ENCODE measurements at regions not wholly inside any gene's neighbourhood (a gene's known extent, or its start where the extent isn't known, plus 50 kb on each side); places are given as distances from the start of the nearest gene placed in this dataset.
"Not testable (repeated sequence)": the region's sequence is repeated elsewhere in the genome, so short reads cannot be mapped to it uniquely, and the experiment has no call there.

- H3K27ac Mint-ChIP-seq; ATAC-seq; H3K36me3 Mint-ChIP-seq (ENCODE audit: low read depth); H3K27me3 Mint-ChIP-seq; H3K4me3 Mint-ChIP-seq; H3K4me1 Mint-ChIP-seq; DNase-seq; H3K9me3 Mint-ChIP-seq: not testable (repeated sequence)
Measured at GRCh38 chr4:117599393-117599792, 434.9 kb upstream of the NDST3 start.

- not testable (repeated sequence) for H3K36me3 Mint-ChIP-seq (ENCODE audit: low read depth); H3K27me3 Mint-ChIP-seq; H3K4me1 Mint-ChIP-seq; DNase-seq; H3K9me3 Mint-ChIP-seq; ATAC-seq; H3K4me3 Mint-ChIP-seq; H3K27ac Mint-ChIP-seq
Measured at GRCh38 chr4:117600936-117601335, 433.4 kb upstream of the NDST3 start.

DNA sequence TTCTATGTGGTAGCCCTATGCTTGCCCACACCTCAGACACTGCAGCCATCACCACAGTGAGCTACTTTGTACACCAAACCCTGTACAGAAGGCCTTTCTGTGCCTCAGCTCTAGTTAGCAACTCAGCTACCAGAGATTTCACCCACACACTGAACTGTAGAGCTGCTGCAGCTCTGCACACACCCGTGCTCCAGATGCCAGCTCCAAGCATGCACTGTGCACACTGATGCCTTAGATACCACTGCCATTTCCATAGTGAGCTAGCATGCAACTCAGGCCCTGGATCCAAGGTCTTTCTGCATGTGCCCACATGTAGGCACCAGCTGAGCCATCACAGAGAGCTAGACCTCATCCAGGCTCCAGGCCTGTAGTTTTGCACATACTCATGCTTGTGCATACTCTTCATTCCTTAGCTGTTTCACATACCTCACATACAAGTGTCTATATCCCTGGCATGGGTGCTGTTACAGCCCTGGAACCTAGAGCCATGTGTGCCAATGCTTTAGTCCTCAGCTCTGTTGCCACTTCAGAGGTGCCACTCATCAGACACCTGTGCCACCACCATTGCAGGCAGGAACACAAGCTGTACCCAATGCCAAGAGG, 423.5 kb upstream of the NDST3 start:
- H3K36me3 Mint-ChIP-seq (ENCODE audit: low read depth) = no peaks in the 10 kb centered on the region
- no peak overlapping the region for H3K27ac Mint-ChIP-seq
- no peak for DNase-seq

GRCh38 chr4:117621673-117622072, 412.6 kb upstream of the NDST3 start:
- Mint-ChIP-seq H3K27ac (no peak overlapping the region), H3K4me3 (no peak overlapping the region), H3K27me3 (no peaks in the 10 kb centered on the region), H3K36me3 (ENCODE audit: low read depth) (no peaks in the 10 kb centered on the region), H3K4me1 (no peaks in the 10 kb centered on the region), H3K9me3 (peaks cover 5% of the 10 kb centered on the region)
- DNase-seq (no peak), ATAC-seq (no peak)

More for the DNA sequence above, 423.5 kb upstream of the NDST3 start:
- no peak overlapping the region for H3K4me3 Mint-ChIP-seq
- H3K9me3 Mint-ChIP-seq = peaks cover 16% of the 10 kb centered on the region
- H3K27me3 Mint-ChIP-seq = no peaks in the 10 kb centered on the region
- ATAC-seq = no peak
- H3K4me1 Mint-ChIP-seq = no peaks in the 10 kb centered on the region

DNA sequence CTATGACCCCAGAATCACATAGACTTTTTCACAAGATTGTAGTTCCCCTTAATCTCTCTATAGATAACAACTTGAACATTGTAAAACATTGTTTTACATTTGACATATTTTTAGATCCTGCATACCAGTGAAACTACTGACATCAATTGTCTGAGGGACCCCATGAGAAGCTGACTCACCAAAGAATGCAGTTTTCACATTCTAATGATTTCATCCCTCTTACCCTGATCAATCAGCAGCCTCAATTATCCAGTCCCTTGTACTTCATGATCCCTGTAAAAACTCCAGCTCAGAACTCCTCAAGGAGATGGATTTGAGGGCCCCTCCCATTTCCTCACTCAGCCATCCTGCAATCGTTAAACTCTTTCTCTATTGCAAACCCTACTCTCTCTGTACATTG, 411.0 kb upstream of the NDST3 start:
- no peak for ATAC-seq
- H3K27ac Mint-ChIP-seq = no peak overlapping the region
- H3K4me1 Mint-ChIP-seq = no peaks in the 10 kb centered on the region
- no peak for DNase-seq
- no peaks in the 10 kb centered on the region for H3K36me3 Mint-ChIP-seq (ENCODE audit: low read depth)
- H3K27me3 Mint-ChIP-seq = no peaks in the 10 kb centered on the region
- H3K4me3 Mint-ChIP-seq = no peak overlapping the region
- no peaks in the 10 kb centered on the region for H3K9me3 Mint-ChIP-seq

DNA sequence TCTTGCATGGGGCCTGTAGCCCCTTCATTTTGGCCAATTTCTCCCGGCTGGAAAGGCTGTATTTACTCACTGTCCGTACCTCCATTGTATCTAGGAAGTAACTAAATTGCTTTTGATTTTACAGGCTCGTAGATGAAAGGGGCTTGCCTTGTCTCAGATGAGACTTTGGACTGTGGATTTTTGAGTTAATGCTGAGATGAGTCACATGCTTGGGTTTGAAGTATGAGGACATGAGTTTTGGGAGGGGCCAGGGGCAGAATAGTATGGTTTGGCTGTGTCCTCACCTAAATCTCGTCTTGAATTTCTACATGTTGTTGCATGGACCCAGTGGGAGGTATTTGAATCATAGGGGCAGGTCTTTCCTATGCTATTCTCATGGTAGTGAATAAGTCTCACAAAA, 407.6 kb upstream of the NDST3 start:
- H3K4me3 Mint-ChIP-seq = no peak overlapping the region
- no peaks in the 10 kb centered on the region for H3K27me3 Mint-ChIP-seq
- H3K36me3 Mint-ChIP-seq (ENCODE audit: low read depth) = no peaks in the 10 kb centered on the region
- no peak overlapping the region for H3K27ac Mint-ChIP-seq
- DNase-seq (no peak), ATAC-seq (no peak)
- H3K9me3 Mint-ChIP-seq = peaks cover 5% of the 10 kb centered on the region
- no peaks in the 10 kb centered on the region for H3K4me1 Mint-ChIP-seq

- H3K9me3 Mint-ChIP-seq = peaks cover 11% of the 10 kb centered on the region
- H3K36me3 Mint-ChIP-seq (ENCODE audit: low read depth) = no peaks in the 10 kb centered on the region
- no peak for ATAC-seq
- no peak for DNase-seq
- no peaks in the 10 kb centered on the region for H3K27me3 Mint-ChIP-seq
- H3K4me1 Mint-ChIP-seq = no peaks in the 10 kb centered on the region
- no peak overlapping the region for H3K4me3 Mint-ChIP-seq
- H3K27ac Mint-ChIP-seq = no peak overlapping the region
Measured at GRCh38 chr4:117634716-117635115, 399.6 kb upstream of the NDST3 start.

DNA sequence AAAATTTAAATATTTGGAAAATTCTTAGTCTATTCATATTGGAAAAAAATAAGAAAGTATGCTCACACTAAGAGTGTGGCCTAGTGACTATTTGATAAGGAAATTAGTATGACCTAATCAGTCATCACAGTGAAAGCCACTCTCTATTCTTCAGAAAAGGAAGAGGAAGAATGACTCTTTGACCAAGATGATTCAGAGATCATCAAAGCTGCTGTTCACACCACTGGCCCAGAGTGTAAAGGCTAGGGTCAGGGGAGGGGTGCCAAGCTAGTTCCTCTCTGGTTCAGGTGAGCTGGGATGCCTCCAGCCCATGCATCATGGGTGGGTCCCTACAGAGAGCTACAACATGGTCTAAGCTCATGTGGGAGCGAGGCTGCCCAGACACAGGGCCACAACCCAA, 396.9 kb upstream of the NDST3 start:
- Mint-ChIP-seq H3K27ac (no peak overlapping the region), H3K9me3 (peaks cover 7% of the 10 kb centered on the region), H3K4me3 (no peak overlapping the region), H3K4me1 (no peaks in the 10 kb centered on the region), H3K27me3 (no peaks in the 10 kb centered on the region), H3K36me3 (ENCODE audit: low read depth) (no peaks in the 10 kb centered on the region)
- peak; percentile 40 for ATAC-seq
- DNase-seq = no peak

- Mint-ChIP-seq H3K36me3 (ENCODE audit: low read depth) (no peaks in the 10 kb centered on the region), H3K9me3 (peaks cover 8% of the 10 kb centered on the region), H3K4me3 (no peak overlapping the region), H3K27me3 (no peaks in the 10 kb centered on the region), H3K4me1 (no peaks in the 10 kb centered on the region), H3K27ac (no peak overlapping the region)
- ATAC-seq (no peak), DNase-seq (no peak)
Measured at GRCh38 chr4:117640836-117641235, 393.4 kb upstream of the NDST3 start.

DNA sequence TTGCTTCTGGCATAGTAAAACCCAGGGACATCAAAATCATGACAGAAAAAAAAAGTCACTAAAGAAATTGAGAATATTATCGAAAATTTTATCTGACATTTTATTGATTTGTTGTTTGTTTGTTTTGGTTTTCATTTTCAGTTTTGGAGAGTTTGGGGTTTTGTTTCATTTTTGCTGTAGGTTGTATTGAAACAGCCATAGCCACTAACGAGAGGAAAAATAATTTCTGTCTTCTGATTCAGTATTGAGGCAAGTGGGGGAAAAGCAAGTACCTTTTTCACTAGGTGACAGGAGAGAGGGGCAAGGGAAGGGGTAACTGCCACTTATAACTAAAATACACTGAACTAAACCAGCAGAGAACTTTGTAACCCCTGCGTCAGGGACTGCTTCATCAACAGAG, 392.8 kb upstream of the NDST3 start:
- H3K36me3 Mint-ChIP-seq (ENCODE audit: low read depth) = no peaks in the 10 kb centered on the region
- H3K9me3 Mint-ChIP-seq = peaks cover 8% of the 10 kb centered on the region
- H3K4me3 Mint-ChIP-seq = no peak overlapping the region
- H3K4me1 Mint-ChIP-seq = no peaks in the 10 kb centered on the region
- ATAC-seq (no peak), DNase-seq (no peak)
- H3K27ac Mint-ChIP-seq = no peak overlapping the region
- H3K27me3 Mint-ChIP-seq = no peaks in the 10 kb centered on the region

DNA sequence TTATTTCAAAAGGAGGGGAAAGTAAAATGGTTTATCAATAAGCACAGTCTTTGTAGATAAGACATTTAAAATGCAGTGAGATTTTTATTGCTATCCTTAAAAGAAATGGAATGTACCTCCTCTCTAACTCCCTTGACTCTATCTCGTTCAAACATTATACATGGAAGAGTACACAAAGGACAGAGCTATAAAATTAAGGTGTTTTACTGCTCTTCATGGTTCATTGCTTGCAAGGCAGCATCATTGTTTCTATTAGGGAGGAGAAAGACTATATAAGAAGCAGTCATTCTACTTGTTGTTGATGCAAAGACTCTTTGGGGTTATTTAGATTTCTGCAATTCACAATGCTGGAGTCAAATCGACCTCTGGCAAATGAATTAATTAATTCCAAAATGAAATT, 380.2 kb upstream of the NDST3 start:
- Mint-ChIP-seq H3K27ac (no peak overlapping the region), H3K9me3 (peaks cover 5% of the 10 kb centered on the region), H3K27me3 (no peaks in the 10 kb centered on the region), H3K4me1 (no peaks in the 10 kb centered on the region), H3K36me3 (ENCODE audit: low read depth) (no peaks in the 10 kb centered on the region), H3K4me3 (no peak overlapping the region)
- ATAC-seq = no peak
- DNase-seq = no peak

DNA sequence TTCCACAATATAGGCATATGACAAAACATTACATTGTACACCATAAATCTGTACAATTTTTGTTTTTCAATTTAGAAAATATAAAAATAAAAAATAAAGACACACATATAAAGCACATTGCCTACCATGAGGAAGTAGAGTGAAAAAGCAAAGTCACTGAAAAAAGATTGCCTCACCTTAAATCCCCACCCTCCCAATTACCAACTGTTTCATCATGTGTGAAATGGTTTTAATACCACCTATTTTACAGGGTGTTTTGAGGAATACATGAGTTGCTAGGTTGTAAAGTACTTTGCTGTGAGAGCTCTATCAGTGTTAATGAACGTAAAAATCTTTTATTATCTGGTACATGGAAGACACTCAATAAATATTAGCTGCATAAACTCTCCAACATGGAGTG, 373.6 kb upstream of the NDST3 start:
- H3K27ac Mint-ChIP-seq = no peak overlapping the region

DNA sequence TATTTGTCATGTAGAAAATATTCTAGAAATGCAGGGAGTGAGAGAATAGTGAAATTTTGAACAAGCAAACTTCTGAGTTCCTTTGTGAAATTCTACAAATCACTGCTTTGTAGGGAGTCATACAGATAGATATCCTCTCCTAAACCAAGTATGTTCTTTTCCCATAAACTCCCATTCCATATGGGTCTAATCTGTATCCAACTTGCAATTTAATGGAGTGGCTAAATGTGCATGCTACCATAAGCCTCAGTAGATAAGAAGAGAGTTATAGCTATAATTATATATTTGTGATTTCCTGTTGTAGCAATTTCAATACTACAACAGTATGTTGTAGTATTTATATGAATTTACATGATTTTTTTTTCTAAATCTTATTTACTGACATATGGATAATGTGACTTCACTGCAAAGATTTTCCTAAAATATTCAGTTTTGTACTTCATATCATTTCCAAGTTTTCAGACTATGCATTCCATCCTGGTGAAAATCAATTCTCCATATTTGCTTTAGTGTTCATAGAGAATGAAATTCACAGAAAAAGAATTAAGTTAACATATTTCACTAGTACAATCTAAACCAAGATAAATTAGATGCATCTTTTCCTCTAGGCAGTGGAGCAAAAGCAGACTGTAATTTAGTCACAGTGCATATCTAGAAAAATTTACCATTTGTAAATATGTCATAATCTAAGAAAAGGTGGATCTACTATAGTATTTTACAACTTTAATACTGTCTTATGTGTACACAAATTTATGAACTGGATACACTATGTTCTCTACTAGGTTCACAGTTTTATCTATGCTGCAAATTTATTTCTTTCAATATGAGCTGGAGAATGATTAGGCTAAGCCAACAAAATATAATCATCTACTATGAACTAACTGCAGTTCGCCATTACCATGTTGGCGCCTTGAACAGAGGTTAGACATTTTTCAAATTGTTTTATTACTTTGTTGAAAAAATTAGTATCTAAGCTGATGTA, 372.9 kb upstream of the NDST3 start:
- Mint-ChIP-seq H3K27ac (no peak overlapping the region), H3K36me3 (ENCODE audit: low read depth) (no peaks in the 10 kb centered on the region), H3K9me3 (peaks cover 5% of the 10 kb centered on the region), H3K4me1 (no peaks in the 10 kb centered on the region), H3K4me3 (no peak overlapping the region), H3K27me3 (no peaks in the 10 kb centered on the region)
- DNase-seq (no peak), ATAC-seq (no peak)

More for the DNA sequence above, 373.6 kb upstream of the NDST3 start:
- no peak for DNase-seq
- Mint-ChIP-seq H3K9me3 (peaks cover 5% of the 10 kb centered on the region), H3K4me1 (no peaks in the 10 kb centered on the region), H3K36me3 (ENCODE audit: low read depth) (no peaks in the 10 kb centered on the region), H3K27me3 (no peaks in the 10 kb centered on the region), H3K4me3 (no peak overlapping the region)
- ATAC-seq = no peak

DNA sequence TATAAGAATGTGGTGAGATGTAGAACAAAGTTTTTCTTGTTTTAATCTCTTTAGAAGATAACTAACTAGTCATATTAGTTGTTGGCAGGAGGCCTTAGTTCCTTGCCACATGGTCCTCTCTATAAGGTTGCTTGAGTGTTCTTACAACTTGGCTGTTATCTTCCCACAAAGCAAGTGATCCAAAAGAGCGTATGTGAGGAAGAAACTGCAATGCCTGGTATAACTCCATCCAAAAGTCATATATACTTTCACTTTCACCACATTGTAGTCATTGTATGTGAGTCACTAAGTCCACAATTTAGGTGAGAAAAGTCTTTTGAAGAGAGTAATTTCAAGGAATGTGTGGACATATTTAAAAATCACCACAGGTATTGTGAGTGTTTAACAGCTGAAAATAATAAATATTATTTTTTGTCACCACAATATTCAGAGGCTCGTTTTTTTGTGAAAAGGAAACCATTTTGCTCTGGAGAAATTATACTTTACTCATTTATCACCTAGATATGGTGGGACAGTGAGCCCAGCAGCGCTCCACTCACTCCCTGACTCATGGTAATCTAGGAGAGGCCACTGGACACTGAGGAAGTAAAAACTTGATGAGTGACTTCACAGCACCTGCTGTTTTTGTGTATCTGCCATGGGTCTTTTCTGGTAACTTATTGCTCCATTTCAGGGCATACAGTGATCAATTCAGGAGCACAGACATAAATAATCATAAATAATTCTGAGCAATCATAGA, 369.4 kb upstream of the NDST3 start:
- no peak for ATAC-seq
- Mint-ChIP-seq H3K9me3 (no peaks in the 10 kb centered on the region), H3K36me3 (ENCODE audit: low read depth) (no peaks in the 10 kb centered on the region), H3K4me3 (no peak overlapping the region), H3K27ac (no peak overlapping the region), H3K27me3 (no peaks in the 10 kb centered on the region), H3K4me1 (no peaks in the 10 kb centered on the region)
- no peak for DNase-seq

GRCh38 chr4:117676153-117676552, 358.1 kb upstream of the NDST3 start:
- Mint-ChIP-seq H3K4me1 (no peaks in the 10 kb centered on the region), H3K36me3 (ENCODE audit: low read depth) (no peaks in the 10 kb centered on the region), H3K27ac (no peak overlapping the region), H3K9me3 (peaks cover 14% of the 10 kb centered on the region), H3K4me3 (no peak overlapping the region), H3K27me3 (no peaks in the 10 kb centered on the region)
- no peak for ATAC-seq
- DNase-seq = no peak
